ENCODE measurements at regions not wholly inside any gene's neighbourhood (a gene's known extent, or its start where the extent isn't known, plus 50 kb on each side); places are given as distances from the start of the nearest gene placed in this dataset.

- no peaks in the 10 kb centered on the region for H3K27me3 ChIP-seq (ENCODE audit: control insufficient read depth, insufficient read depth, low read length)
Observed at GRCh38 chr14:96149131-96149530, 55.5 kb upstream of the BDKRB2 start.

GRCh38 chr14:96150214-96150613 is 54.4 kb upstream of the BDKRB2 start:
- TF ChIP-seq CTCF (IDR thresholded peaks at IDR 0.05; ENCODE audit: insufficient read depth, low read depth, low read length): no peak
- H3K4me3 ChIP-seq (ENCODE audit: low read depth, low read length): no peak overlapping the region
- POLR2A ChIA-PET: no interaction called here
- no peaks in the 10 kb centered on the region for H3K36me3 ChIP-seq (ENCODE audit: control insufficient read depth, insufficient read depth, low read length)
- no peaks in the 10 kb centered on the region for H3K27me3 ChIP-seq (ENCODE audit: control insufficient read depth, insufficient read depth, low read length)
- no peak for DNase-seq (ENCODE audit: low read depth)
- CTCF ChIA-PET: no interaction called here

More at GRCh38 chr14:96149131-96149530, 55.5 kb upstream of the BDKRB2 start:
- TF ChIP-seq CTCF (IDR thresholded peaks at IDR 0.05; ENCODE audit: insufficient read depth, low read depth, low read length): no peak
- no peak overlapping the region for H3K4me3 ChIP-seq (ENCODE audit: low read depth, low read length)
- POLR2A ChIA-PET: no interaction called here
- H3K36me3 ChIP-seq (ENCODE audit: control insufficient read depth, insufficient read depth, low read length): no peaks in the 10 kb centered on the region
- CTCF ChIA-PET: interaction anchor here (1.4 kb wide), 1 partner anchor 20 kb away, joined by 4 read pairs; no protein-coding TSS in a partner anchor
- no peak for DNase-seq (ENCODE audit: low read depth)

- ChIA-PET POLR2A (no interaction called here), CTCF (interaction anchor here (1.8 kb wide), 1 partner anchor 10 kb away, joined by 3 read pairs; no protein-coding TSS in a partner anchor)
- H3K36me3 ChIP-seq (ENCODE audit: control insufficient read depth, insufficient read depth, low read length): no peaks in the 10 kb centered on the region
- no peaks in the 10 kb centered on the region for H3K27me3 ChIP-seq (ENCODE audit: control insufficient read depth, insufficient read depth, low read length)
- H3K4me3 ChIP-seq (ENCODE audit: low read depth, low read length): no peak overlapping the region
- no peak for TF ChIP-seq CTCF (IDR thresholded peaks at IDR 0.05; ENCODE audit: insufficient read depth, low read depth, low read length)
- no peak for DNase-seq (ENCODE audit: low read depth)
Observed at GRCh38 chr14:96151242-96151641, 53.4 kb upstream of the BDKRB2 start.

GRCh38 chr14:96153003-96153402 is 51.6 kb upstream of the BDKRB2 start:
- DNase-seq (ENCODE audit: low read depth): no peak
- POLR2A ChIA-PET: interaction anchor here (0.6 kb wide), 1 partner anchor 618 kb away, joined by 4 read pairs; the partner anchor contains the start of gene GLRX5
- no peaks in the 10 kb centered on the region for H3K27me3 ChIP-seq (ENCODE audit: control insufficient read depth, insufficient read depth, low read length)
- no peak overlapping the region for H3K4me3 ChIP-seq (ENCODE audit: low read depth, low read length)
- no peak for TF ChIP-seq CTCF (IDR thresholded peaks at IDR 0.05; ENCODE audit: insufficient read depth, low read depth, low read length)
- H3K36me3 ChIP-seq (ENCODE audit: control insufficient read depth, insufficient read depth, low read length): no peaks in the 10 kb centered on the region
- CTCF ChIA-PET: interaction anchor here (0.6 to 0.7 kb wide), 3 partner anchors 52 to 127 kb away, joined by 3 to 6 read pairs (median 5); no protein-coding TSS in a partner anchor

Measured in BJ (cell line).